Right atrium auricular region (tissue), 2 donors: ENCODE measurements at regions not wholly inside any gene's neighbourhood (a gene's known extent, or its start where the extent isn't known, plus 50 kb on each side); places are given as distances from the start of the nearest gene placed in this dataset.

Experiments
- DNase-seq: peaks from one replicate; pipeline ENCODE4 v3.0.0-alpha.2; 2019; ENCODE audit warnings: low spot score
- H3K27ac ChIP-seq, 2 donors: fragments of 200-600 bp; sonication (generic); 1 replicate in 1 of 2; 2 replicates in 1 of 2; pipeline ENCODE4 v1.5.1; 2016 to 2019
- H3K27me3 ChIP-seq, 2 donors: fragments of 200-600 bp; sonication (generic); one replicate each; pipeline versions ENCODE4 v1.5.1 to v1.6.0; 2017 to 2019
- H3K36me3 ChIP-seq: fragments of 200-600 bp; sonication (generic); one replicate; pipeline ENCODE4 v1.5.1; 2016
- H3K4me1 ChIP-seq, 2 donors: fragments of 200-600 bp; sonication (generic); one replicate each; pipeline versions ENCODE4 v1.5.1 to v1.6.0; 2017 to 2019
- H3K4me3 ChIP-seq, 2 donors: fragments of 200-600 bp; sonication (generic); 1 replicate in 1 of 2; 2 replicates in 1 of 2; pipeline ENCODE4 v1.5.1; 2017 to 2019; ENCODE audit warnings: mild to moderate bottlenecking in 1 of 2, moderate library complexity in 1 of 2
- H3K9me3 ChIP-seq, 2 donors: fragments of 200-600 bp; sonication (generic); one replicate each; pipeline ENCODE4 v1.5.1; 2019
- CTCF ChIP-seq, 2 donors: fragments of 200-600 bp; sonication (generic); IDR thresholded peaks; one replicate each; pipeline ENCODE4 v1.5.1; 2019; ENCODE audit warnings: antibody characterized with exemption in 2 of 2

GRCh38 chr4:128600410-128600809, 209.1 kb upstream of the JADE1 start:
- Histone ChIP-seq H3K27ac (peak overlapping the region; percentile 23 to 74), H3K27me3 (no peaks in the 10 kb centered on the region), H3K4me1 (peaks cover 0 to 32% of the 10 kb centered on the region in 2 donors), H3K4me3 (no peak overlapping the region), H3K36me3 (no peaks in the 10 kb centered on the region), H3K9me3 (no peaks in the 10 kb centered on the region)
- no peak for DNase-seq
- TF ChIP-seq CTCF (IDR thresholded peaks at IDR 0.05), result no peak

- Histone ChIP-seq H3K9me3 (no peaks in the 10 kb centered on the region), H3K4me3 (no peak overlapping the region), H3K36me3 (no peaks in the 10 kb centered on the region), H3K27me3 (no peaks in the 10 kb centered on the region), H3K4me1 (peaks cover 0 to 32% of the 10 kb centered on the region in 2 donors), H3K27ac (no peak overlapping the region)
- TF ChIP-seq CTCF (IDR thresholded peaks at IDR 0.05), result no peak
- DNase-seq, result no peak
Measured at GRCh38 chr4:128597500-128597899, 212.0 kb upstream of the JADE1 start.

- Histone ChIP-seq H3K4me1 (peaks cover 0 to 29% of the 10 kb centered on the region in 2 donors), H3K27me3 (no peaks in the 10 kb centered on the region), H3K9me3 (no peaks in the 10 kb centered on the region), H3K27ac (no peak overlapping the region), H3K4me3 (no peak overlapping the region), H3K36me3 (no peaks in the 10 kb centered on the region)
- no peak for TF ChIP-seq CTCF (IDR thresholded peaks at IDR 0.05)
- no peak for DNase-seq
Measured at GRCh38 chr4:128596853-128597252, 212.6 kb upstream of the JADE1 start.

GRCh38 chr4:128596115-128596514, 213.4 kb upstream of the JADE1 start:
- Histone ChIP-seq H3K9me3 (no peaks in the 10 kb centered on the region), H3K27ac (no peak overlapping the region), H3K4me3 (no peak overlapping the region), H3K36me3 (no peaks in the 10 kb centered on the region), H3K27me3 (no peaks in the 10 kb centered on the region), H3K4me1 (peaks cover 0 to 25% of the 10 kb centered on the region in 2 donors)
- no peak for TF ChIP-seq CTCF (IDR thresholded peaks at IDR 0.05)
- DNase-seq, result no peak

- H3K4me1 ChIP-seq, result peaks cover 0 to 18% of the 10 kb centered on the region in 2 donors
- no peaks in the 10 kb centered on the region for H3K36me3 ChIP-seq
- DNase-seq, result no peak
- H3K4me3 ChIP-seq, result no peak overlapping the region
- H3K27ac ChIP-seq, result peak overlapping the region in 1 of 2 donors; percentile 61
- TF ChIP-seq CTCF (IDR thresholded peaks at IDR 0.05), result no peak
- no peaks in the 10 kb centered on the region for H3K27me3 ChIP-seq
- H3K9me3 ChIP-seq, result no peaks in the 10 kb centered on the region
Measured at GRCh38 chr4:128591482-128591881, 218.0 kb upstream of the JADE1 start.

GRCh38 chr4:128590773-128591172, 218.7 kb upstream of the JADE1 start:
- Histone ChIP-seq H3K9me3 (no peaks in the 10 kb centered on the region), H3K27ac (peak overlapping the region in 1 of 2 donors; percentile 61), H3K36me3 (no peaks in the 10 kb centered on the region), H3K4me3 (no peak overlapping the region), H3K4me1 (peaks cover 0 to 18% of the 10 kb centered on the region in 2 donors), H3K27me3 (no peaks in the 10 kb centered on the region)
- no peak for DNase-seq
- TF ChIP-seq CTCF (IDR thresholded peaks at IDR 0.05), result no peak
